ENCODE measurements at regions not wholly inside any gene's neighbourhood (a gene's known extent, or its start where the extent isn't known, plus 50 kb on each side); places are given as distances from the start of the nearest gene placed in this dataset.
"Not testable (repeated sequence)": the region's sequence is repeated elsewhere in the genome, so short reads cannot be mapped to it uniquely, and the experiment has no call there.

DNA sequence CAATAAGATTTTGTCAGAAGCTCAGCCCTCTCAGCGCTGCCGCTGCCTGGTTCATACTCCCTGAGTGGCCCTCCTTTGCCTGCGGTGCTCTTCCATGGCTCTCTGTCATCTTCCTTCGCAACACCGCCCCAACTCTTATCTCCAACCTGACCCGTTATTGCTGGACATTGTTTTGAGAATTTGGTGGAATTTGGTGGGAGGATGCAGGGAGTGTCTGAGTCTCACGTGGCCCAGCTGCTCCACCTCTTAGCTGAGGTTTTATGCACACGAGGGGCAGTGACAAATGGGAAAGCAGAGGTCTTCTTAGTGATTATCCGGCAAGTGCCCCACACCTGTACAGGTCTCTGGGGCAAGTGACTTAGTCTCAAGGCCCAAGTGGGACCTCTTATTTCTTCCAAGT is 97.5 kb upstream of the RPH3A start:
- no peak for DNase-seq (ENCODE audit: low read depth)
- no peak overlapping the region for H3K4me3 ChIP-seq (ENCODE audit: low read depth, low read length)

- DNase-seq (ENCODE audit: low read depth); H3K4me3 ChIP-seq (ENCODE audit: low read depth, low read length): not testable (repeated sequence)
Measured at GRCh38 chr12:112697441-112697840, 94.1 kb upstream of the RPH3A start.

DNA sequence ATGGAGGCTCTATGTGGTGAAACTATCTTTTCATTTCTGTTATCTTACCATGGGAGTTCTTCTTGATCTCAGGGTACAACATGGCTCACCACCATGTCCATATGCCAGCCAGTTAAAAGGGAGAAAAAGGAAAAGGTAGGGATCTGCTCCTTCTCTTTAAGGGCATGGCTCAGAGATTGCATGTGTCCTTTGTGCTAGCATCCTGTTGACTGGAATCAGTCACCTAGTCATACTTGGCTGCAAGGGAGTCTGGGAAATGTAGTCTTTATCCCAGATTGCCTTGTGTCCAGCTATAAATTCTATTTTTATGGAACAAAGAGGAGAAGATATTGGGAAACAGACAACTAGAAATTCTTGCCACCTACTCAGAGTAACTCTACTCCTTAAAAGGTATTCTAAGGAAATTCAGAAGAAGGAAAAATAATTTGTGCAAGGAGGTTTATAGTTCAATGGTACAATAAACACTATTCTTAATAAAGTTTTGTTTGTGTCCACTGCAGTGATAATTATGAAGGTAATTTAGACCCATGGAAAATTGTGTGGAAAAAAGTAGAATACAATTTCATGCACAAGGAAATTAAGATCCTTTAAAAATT is 86.4 kb upstream of the RPH3A start:
- DNase-seq (ENCODE audit: low read depth) = no peak
- no peak overlapping the region for H3K4me3 ChIP-seq (ENCODE audit: low read depth, low read length)

DNA sequence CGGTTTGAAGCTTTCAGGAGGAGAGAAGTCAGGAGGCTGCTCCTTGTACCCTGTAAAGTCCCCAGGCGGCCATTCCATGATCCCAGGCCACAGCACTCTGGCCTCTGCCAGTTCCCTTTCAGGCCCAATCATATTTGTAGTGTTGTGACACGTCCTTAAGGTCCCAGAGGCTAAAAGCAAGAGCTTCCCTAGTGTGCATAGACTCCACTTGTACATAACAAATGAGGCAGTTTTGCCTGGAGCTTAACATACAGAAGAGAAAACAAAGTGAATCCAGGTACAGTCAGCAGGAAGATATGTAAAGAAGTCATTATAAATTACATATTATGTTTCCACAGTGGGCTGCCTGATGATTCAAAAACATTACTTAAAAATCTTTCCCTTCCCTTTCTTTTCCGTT is 81.1 kb upstream of the RPH3A start:
- no peak overlapping the region for H3K4me3 ChIP-seq (ENCODE audit: low read depth, low read length)
- no peak for DNase-seq (ENCODE audit: low read depth)

DNA sequence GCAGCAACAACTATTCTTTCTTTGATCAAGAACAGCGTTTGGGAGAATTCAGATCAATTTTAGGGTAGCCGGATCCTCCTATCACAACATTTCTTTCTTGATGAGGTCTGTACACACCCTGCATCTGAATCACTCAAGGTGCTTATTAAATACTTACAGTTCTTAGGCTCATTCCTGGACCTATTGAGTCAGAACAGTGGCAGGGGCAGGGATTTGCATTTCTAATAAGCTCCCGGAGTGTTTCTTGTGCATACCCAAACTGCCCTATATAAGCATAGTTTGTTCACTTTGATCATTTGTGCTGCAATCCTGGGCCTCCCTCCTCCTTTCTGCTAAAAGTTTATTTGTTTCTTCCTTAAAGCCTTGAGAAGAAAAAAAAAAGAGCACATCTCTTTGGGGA is 80.5 kb upstream of the RPH3A start:
- no peak overlapping the region for H3K4me3 ChIP-seq (ENCODE audit: low read depth, low read length)
- no peak for DNase-seq (ENCODE audit: low read depth)

DNA sequence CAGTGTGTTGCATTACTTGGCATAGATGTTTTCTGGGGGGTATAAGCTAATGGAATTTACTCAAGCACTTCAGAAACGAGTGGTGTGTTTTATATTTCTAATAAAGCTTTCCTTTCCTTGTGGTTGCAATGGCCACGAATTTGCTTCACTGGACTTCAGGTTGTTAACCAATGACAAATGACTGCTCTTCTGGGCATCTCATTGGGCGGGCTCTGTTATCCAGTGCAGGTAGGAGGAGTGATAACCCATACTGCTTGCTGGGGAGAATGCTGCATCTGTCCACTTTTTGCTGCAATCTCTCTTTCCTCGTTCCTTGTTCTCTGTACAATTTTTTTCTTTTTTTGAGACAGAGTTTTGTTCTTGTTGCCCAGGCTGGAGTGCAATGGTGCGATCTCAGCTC is 80.0 kb upstream of the RPH3A start:
- H3K4me3 ChIP-seq (ENCODE audit: low read depth, low read length) = no peak overlapping the region
- DNase-seq (ENCODE audit: low read depth) = no peak

DNA sequence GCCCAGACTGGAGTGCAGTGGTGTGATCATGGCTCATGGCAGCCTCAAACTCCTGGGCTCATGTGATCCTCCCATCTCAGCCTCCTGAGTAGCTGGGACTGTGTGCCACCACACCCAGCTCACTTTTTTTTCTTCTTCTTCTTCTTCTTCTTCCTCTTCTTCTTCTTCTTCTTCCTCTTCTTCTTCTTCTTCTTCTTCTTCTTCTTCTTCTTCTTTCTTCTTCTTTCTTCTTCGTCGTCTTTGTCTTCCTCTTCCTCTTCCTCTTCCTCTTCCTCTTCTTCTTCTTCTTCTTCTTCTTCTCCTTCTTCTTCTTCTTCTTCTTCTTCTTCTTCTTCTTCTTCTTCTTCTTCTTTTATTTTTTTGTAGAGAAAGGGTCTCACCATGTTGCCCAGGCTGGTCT is 78.8 kb upstream of the RPH3A start:
- not testable (repeated sequence) for DNase-seq (ENCODE audit: low read depth); H3K4me3 ChIP-seq (ENCODE audit: low read depth, low read length)

- DNase-seq (ENCODE audit: low read depth) = no peak
- H3K4me3 ChIP-seq (ENCODE audit: low read depth, low read length) = no peak overlapping the region
Measured at GRCh38 chr12:112713471-112713870, 78.1 kb upstream of the RPH3A start.

- H3K4me3 ChIP-seq (ENCODE audit: low read depth, low read length) = no peak overlapping the region
- DNase-seq (ENCODE audit: low read depth) = no peak
Measured at GRCh38 chr12:112714166-112714710, 77.3 kb upstream of the RPH3A start.

DNA sequence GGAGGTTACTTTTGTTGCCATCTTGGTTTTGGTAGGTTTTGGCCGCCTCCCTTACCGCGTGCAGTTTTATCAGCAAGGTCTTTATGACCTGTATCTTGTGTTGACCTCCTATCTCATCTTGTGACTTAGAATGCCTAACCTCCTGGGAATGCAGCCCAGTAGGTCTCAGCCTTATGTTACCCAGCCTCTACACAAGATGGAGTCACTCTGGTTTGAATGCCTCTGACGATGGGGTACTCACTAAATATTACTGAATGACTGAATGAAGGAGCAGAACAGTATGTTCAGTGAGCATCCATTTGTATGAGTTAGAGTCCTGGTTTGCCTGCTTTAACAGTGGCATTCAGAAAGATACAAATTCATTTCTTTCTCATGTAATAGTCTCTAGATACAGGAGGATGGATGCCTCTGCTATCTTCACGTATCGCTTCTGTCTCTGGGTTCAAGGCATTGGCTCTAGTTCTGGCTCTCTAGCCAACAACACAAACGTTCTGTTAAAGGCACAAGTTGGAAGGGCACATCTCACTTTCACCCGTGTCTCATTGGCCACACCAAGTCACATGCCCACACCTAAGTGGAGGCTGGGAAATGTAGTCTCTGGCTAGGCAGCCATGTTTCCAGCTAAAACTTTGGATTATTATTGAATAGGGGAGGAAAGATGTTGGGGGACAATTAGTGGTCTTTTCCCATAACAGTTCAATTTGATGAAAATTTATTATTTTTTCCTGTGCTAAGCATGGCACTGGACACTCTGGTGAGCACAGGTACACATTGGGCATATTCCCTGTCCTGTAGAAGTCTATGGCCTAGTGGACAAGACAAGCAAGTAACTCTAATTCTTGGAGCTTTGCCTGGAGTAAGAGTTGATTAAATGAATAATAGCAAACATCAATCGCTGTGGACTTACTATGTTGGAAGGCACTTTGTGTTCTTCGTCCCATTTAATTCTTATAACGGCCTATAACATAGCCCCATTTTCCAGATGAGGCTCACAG is 75.2 kb upstream of the RPH3A start:
- DNase-seq (ENCODE audit: low read depth) = no peak
- H3K4me3 ChIP-seq (ENCODE audit: low read depth, low read length) = no peak overlapping the region

DNA sequence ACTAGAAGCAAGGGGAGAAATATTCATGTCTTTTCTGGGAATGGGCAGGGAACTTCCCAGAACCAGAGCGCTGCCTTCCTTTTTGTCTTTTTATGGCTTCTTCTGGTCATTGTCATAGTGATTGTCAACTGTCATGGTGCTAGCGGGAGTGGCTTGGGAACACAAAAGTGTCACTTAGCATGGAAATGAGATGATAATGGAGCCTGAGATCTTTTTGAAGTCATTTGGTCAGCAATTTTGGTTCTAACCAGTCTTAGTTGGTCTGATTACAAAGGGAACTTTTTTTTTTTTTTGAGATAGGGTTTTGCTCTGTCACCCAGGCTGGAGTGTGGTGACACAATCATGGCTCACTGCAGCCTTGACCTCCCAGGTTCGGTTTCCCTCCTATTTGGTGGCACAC is 62.7 kb upstream of the RPH3A start:
- DNase-seq (ENCODE audit: low read depth) = no peak
- no peak overlapping the region for H3K4me3 ChIP-seq (ENCODE audit: low read depth, low read length)

- H3K4me3 ChIP-seq (ENCODE audit: low read depth, low read length) = no peak overlapping the region
- DNase-seq (ENCODE audit: low read depth) = no peak
Measured at GRCh38 chr12:112734859-112735695, 56.5 kb upstream of the RPH3A start.

GRCh38 chr12:112738531-112738930 is 53.0 kb upstream of the RPH3A start:
- H3K4me3 ChIP-seq (ENCODE audit: low read depth, low read length) = no peak overlapping the region
- DNase-seq (ENCODE audit: low read depth) = no peak

- no peak overlapping the region for H3K4me3 ChIP-seq (ENCODE audit: low read depth, low read length)
- DNase-seq (ENCODE audit: low read depth) = no peak
Measured at GRCh38 chr12:112740387-112740934, 51.1 kb upstream of the RPH3A start.

GRCh38 chr12:112741106-112741505 is 50.4 kb upstream of the RPH3A start:
- H3K4me3 ChIP-seq (ENCODE audit: low read depth, low read length) = no peak overlapping the region
- no peak for DNase-seq (ENCODE audit: low read depth)

Data from skeletal muscle cell (primary cell).